Endothelial cell (in vitro differentiated cells): ENCODE measurements at regions not wholly inside any gene's neighbourhood (a gene's known extent, or its start where the extent isn't known, plus 50 kb on each side); places are given as distances from the start of the nearest gene placed in this dataset.

Experiments
- DNase-seq: peaks from one replicate; pipeline ENCODE4 v3.0.0; 2021; ENCODE audit warnings: low spot score
- H3K27ac Mint-ChIP-seq: one replicate; pipeline ENCODE4 v1.8.0; 2021; ENCODE audit warnings: mixed read lengths, inconsistent platforms; ENCODE audit not compliant: unreplicated experiment
- H3K27me3 Mint-ChIP-seq: one replicate; pipeline ENCODE4 v1.8.0; 2021; ENCODE audit warnings: mild to moderate bottlenecking, moderate library complexity, mixed read lengths, inconsistent platforms; ENCODE audit not compliant: unreplicated experiment
- H3K36me3 Mint-ChIP-seq: one replicate; pipeline ENCODE4 v1.8.0; 2021; ENCODE audit warnings: mild to moderate bottlenecking, low read depth, mixed read lengths, inconsistent platforms; ENCODE audit not compliant: unreplicated experiment
- H3K4me1 Mint-ChIP-seq: one replicate; pipeline ENCODE4 v1.8.0; 2021; ENCODE audit warnings: mild to moderate bottlenecking, mixed read lengths, inconsistent platforms; ENCODE audit not compliant: unreplicated experiment
- H3K4me3 Mint-ChIP-seq: one replicate; pipeline ENCODE4 v1.8.0; 2021; ENCODE audit warnings: mild to moderate bottlenecking, mixed read lengths, inconsistent platforms; ENCODE audit not compliant: unreplicated experiment
- H3K9me3 Mint-ChIP-seq: one replicate; pipeline ENCODE4 v1.8.0; 2021; ENCODE audit warnings: mixed read lengths, inconsistent platforms; ENCODE audit not compliant: unreplicated experiment
- CTCF ChIP-seq: fragments of 200-600 bp; sonication (generic); IDR thresholded peaks from one replicate; pipeline ENCODE4 v1.5.0; 2021; ENCODE audit warnings: antibody characterized with exemption; ENCODE audit not compliant: unreplicated experiment

DNA sequence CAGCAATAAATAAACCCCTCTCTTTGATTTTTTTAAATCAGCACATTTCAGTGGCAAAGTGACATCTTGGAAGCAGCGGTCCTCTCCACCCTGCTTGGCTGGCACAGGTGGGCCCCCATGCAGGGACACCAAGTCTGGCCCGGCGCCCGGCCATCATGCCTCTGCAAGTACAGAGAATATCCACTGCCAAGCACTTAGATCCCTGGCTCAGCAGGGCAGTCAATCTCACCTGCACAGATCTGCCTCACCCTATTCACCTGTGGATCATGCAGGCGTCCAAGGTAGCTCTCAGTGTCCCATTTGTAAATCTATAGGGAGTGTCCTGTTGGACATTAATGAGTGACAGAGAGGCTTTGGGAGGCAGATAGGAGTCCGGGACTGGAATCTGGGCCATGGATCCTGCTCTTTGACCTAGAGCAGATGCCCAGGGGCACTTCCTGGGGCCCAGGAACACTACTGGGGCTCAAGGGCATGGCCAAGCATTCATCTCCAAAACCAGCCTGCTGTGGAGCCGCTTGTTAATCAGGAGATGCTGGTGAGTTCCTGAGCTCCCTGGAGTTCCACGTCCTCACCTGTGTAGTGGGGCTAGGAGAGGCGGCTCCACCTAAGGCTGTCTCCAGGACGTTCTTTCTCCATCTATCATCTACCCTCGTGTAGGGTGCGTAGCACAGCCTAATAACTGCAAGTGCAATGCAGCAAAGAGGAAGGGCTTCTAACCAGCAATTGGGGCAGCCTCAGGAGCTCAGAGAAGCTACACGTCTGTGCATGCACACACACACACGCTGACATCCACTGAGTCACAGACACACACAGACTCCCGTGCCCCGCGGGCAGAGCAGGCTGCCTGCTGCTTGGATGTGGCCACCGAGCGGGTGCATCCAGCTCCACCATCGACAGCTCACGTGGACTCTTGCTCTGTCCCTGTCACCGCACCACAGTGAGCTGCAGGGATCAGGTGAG lies 123.6 kb downstream of the OAT start:
- DNase-seq: no peak
- H3K36me3 Mint-ChIP-seq: no peaks in the 10 kb centered on the region
- no peaks in the 10 kb centered on the region for H3K9me3 Mint-ChIP-seq
- no peak overlapping the region for H3K27ac Mint-ChIP-seq
- H3K27me3 Mint-ChIP-seq: peaks cover 3% of the 10 kb centered on the region
- TF ChIP-seq CTCF: no peak
- H3K4me1 Mint-ChIP-seq: no peaks in the 10 kb centered on the region
- no peak overlapping the region for H3K4me3 Mint-ChIP-seq

GRCh38 chr10:124293616-124294449 lies 124.9 kb downstream of the OAT start:
- Mint-ChIP-seq H3K27ac (no peak overlapping the region), H3K4me1 (no peaks in the 10 kb centered on the region), H3K27me3 (peaks cover 3% of the 10 kb centered on the region), H3K4me3 (no peak overlapping the region), H3K9me3 (no peaks in the 10 kb centered on the region), H3K36me3 (no peaks in the 10 kb centered on the region)
- no peak for TF ChIP-seq CTCF
- DNase-seq: no peak

GRCh38 chr10:124292911-124293615 lies 125.7 kb downstream of the OAT start:
- Mint-ChIP-seq H3K36me3 (no peaks in the 10 kb centered on the region), H3K4me1 (no peaks in the 10 kb centered on the region), H3K27me3 (peaks cover 3% of the 10 kb centered on the region), H3K27ac (no peak overlapping the region), H3K9me3 (no peaks in the 10 kb centered on the region), H3K4me3 (no peak overlapping the region)
- no peak for TF ChIP-seq CTCF
- no peak for DNase-seq

- TF ChIP-seq CTCF: no peak
- H3K27me3 Mint-ChIP-seq: peaks cover 3% of the 10 kb centered on the region
- no peak overlapping the region for H3K4me3 Mint-ChIP-seq
- no peak overlapping the region for H3K27ac Mint-ChIP-seq
- no peak for DNase-seq
- H3K36me3 Mint-ChIP-seq: no peaks in the 10 kb centered on the region
- H3K9me3 Mint-ChIP-seq: no peaks in the 10 kb centered on the region
- H3K4me1 Mint-ChIP-seq: no peaks in the 10 kb centered on the region
Measured at GRCh38 chr10:124291001-124291701, 127.6 kb downstream of the OAT start.
